ENCODE measurements at regions not wholly inside any gene's neighbourhood (a gene's known extent, or its start where the extent isn't known, plus 50 kb on each side); places are given as distances from the start of the nearest gene placed in this dataset.

DNA sequence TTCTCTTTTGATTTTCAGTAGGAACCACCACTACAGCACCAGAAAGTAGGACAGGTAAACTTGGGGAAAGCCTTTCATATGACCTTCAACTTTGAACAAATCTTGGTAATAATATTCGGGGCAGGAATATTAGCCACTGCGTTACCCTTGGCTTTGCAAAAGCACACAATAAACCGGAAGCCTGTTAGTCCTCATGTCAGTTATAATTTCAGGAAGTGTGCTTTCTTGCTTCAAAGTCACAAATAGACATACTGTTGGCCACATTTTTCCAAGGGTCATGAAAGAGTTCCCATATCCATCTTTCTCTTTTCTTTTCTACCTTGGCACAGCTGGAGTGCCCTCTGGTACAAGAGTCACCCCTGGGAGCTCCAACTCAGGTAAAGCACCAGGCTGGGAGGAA is 167.2 kb upstream of the CNTN1 start:
- Histone ChIP-seq H3K9me2 (no peaks in the 10 kb centered on the region), H4K20me1 (ENCODE audit: insufficient read depth) (no peaks in the 10 kb centered on the region), H3K4me3 (ENCODE audit: low read depth in 2 of 2, low read length in 1 of 2) (no peak overlapping the region), H3K27me3 (ENCODE audit: insufficient read depth) (no peaks in the 10 kb centered on the region), H3K27ac (ENCODE audit: low read depth in 2 of 2, low read length in 1 of 2) (no peak overlapping the region), H3K9ac (no peak overlapping the region), H3K36me3 (replicated peaks in 1 of 2; ENCODE audit: control insufficient read depth in 1 of 2, insufficient read depth in 2 of 2, low read length in 1 of 2) (no peaks in the 10 kb centered on the region), H3K9me3 (no peaks in the 10 kb centered on the region), H3K79me2 (ENCODE audit: insufficient read depth) (no peaks in the 10 kb centered on the region), H2AFZ (ENCODE audit: low read depth) (no peak overlapping the region), H3F3A (replicated peaks; ENCODE audit: insufficient read depth) (no peaks in the 10 kb centered on the region), H3K4me2 (no peak overlapping the region), H3K4me1 (ENCODE audit: control insufficient read depth in 1 of 2, insufficient read depth in 2 of 2, low read depth in 1 of 2, low read length in 1 of 2) (no peaks in the 10 kb centered on the region)
- DNase-seq = no peak
- ChIA-PET CTCF (no interaction called here), POLR2A (no interaction called here)
- 52% methylated on average over 3 of the region's 3 CpGs for WGBS (ENCODE audit: low lambda C conversion rate)
- TF ChIP-seq ZBTB33 (IDR thresholded peaks at IDR 0.05; ENCODE audit: borderline replicate concordance, low read depth) (no peak), GABPA (IDR thresholded peaks at IDR 0.05; ENCODE audit: low read depth) (no peak), MAX (IDR thresholded peaks at IDR 0.05; ENCODE audit: low read depth) (no peak), SMC3 (IDR thresholded peaks at IDR 0.05; ENCODE audit: low read depth, low read length) (no peak), JUND (IDR thresholded peaks at IDR 0.05) (no peak), FOXM1 (IDR thresholded peaks at IDR 0.05; ENCODE audit: low read depth) (no peak), MEF2A (IDR thresholded peaks at IDR 0.05; ENCODE audit: borderline replicate concordance, low read depth) (no peak), USF2 (IDR thresholded peaks at IDR 0.05; ENCODE audit: borderline replicate concordance, low read depth, low read length) (no peak), POLR2AphosphoS5 (IDR thresholded peaks at IDR 0.05; ENCODE audit: low read depth, low read length) (no peak), EP300 (IDR thresholded peaks at IDR 0.05; ENCODE audit: borderline replicate concordance in 1 of 2, low read depth in 1 of 2, low read length in 1 of 2) (no peak), TEAD4 (IDR thresholded peaks at IDR 0.05; ENCODE audit: borderline replicate concordance, insufficient read depth) (no peak), YY1 (IDR thresholded peaks at IDR 0.05; ENCODE audit: low read depth) (no peak), NFIC (IDR thresholded peaks at IDR 0.05; ENCODE audit: borderline replicate concordance) (no peak), EZH2phosphoT487 (IDR thresholded peaks at IDR 0.05; ENCODE audit: borderline replicate concordance, low read depth) (no peak), RFX5 (IDR thresholded peaks at IDR 0.05; ENCODE audit: low read length) (no peak), USF1 (IDR thresholded peaks at IDR 0.05; ENCODE audit: borderline replicate concordance, low read depth) (no peak), RAD21 (IDR thresholded peaks at IDR 0.05; ENCODE audit: low read length) (no peak), TCF12 (IDR thresholded peaks at IDR 0.05) (no peak)
